Globus pallidus (tissue), 1 donor: ENCODE measurements at regions not wholly inside any gene's neighbourhood (a gene's known extent, or its start where the extent isn't known, plus 50 kb on each side); places are given as distances from the start of the nearest gene placed in this dataset.
A peak's percentile ranks its signal among the peaks of the same experiment; 100 is the strongest.

Experiments used
- DNase-seq: peaks from one replicate; pipeline ENCODE4 v3.0.0-alpha.2; 2015; ENCODE audit warnings: low spot score

GRCh38 chr4:115331241-115331640, 217.8 kb upstream of the NDST4 start:
- no peak for DNase-seq

DNA sequence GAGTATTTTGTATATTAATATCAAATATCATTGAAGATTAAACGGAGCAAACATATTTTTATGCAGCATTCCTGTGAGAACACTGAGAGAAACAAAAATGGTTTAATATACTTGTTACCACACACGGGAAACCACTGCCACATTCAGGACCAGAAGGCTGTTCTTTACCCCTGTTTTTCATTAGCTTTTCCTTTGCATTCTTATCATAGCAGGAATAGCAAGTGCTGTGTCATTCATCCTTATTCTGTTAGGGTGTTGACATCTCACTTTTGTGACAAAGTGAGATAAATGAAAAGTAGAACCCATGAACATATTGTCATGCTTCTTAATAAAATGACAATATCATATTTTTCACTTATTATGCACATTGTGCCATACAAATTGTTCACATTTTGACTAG, 212.4 kb upstream of the NDST4 start:
- no peak for DNase-seq

DNA sequence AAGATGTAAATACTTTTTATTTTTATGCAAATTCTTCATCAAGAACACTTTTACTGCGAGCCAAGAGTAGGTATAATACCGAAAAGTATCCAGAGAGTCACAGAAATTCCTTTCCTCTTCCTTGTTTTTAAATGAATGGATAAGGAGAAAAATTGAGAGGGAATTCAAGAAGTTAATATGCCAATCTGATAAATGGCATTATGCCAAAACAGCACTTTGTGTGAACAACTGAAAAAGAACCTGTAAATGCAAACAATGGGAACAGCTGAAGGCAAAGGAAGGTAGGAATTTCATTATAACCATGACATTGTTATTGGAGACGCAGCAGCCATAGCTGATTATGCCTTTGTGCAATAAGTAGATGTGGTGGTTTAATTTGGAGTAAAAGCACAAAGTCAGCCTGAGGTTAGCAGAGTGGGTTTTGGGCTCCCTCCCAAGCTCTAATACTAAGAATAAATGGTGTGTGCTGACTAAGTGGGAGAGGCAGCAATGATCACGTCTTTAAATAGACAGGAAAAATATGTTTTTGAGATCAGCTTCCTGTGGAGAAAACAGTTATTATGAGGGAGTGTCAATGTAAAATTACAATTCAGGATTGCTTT, 209.8 kb upstream of the NDST4 start:
- DNase-seq: no peak

- DNase-seq: no peak
Observed at GRCh38 chr4:115315182-115315581, 201.8 kb upstream of the NDST4 start.

- DNase-seq: no peak
Observed at GRCh38 chr4:115310641-115311040, 197.2 kb upstream of the NDST4 start.

DNA sequence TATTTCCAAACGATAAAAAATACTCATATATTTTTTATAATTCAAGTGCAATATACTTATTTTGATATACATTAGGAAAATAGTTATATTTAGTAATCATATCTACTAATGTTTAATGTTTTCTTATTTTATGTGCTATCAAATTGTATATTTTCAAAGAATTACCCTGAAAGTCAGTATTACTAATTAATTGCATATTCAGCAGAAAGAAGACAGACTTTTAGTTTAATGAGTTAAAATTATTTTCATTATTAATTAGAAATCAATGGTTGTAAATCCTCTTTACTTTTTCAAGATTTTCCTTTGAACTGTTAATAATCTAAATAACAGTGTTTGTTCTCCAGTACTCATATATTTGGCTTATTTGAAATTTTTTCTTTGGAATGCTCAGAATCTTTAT, 181.3 kb upstream of the NDST4 start:
- DNase-seq: no peak

GRCh38 chr4:115293093-115293462, 179.7 kb upstream of the NDST4 start:
- no peak for DNase-seq

DNA sequence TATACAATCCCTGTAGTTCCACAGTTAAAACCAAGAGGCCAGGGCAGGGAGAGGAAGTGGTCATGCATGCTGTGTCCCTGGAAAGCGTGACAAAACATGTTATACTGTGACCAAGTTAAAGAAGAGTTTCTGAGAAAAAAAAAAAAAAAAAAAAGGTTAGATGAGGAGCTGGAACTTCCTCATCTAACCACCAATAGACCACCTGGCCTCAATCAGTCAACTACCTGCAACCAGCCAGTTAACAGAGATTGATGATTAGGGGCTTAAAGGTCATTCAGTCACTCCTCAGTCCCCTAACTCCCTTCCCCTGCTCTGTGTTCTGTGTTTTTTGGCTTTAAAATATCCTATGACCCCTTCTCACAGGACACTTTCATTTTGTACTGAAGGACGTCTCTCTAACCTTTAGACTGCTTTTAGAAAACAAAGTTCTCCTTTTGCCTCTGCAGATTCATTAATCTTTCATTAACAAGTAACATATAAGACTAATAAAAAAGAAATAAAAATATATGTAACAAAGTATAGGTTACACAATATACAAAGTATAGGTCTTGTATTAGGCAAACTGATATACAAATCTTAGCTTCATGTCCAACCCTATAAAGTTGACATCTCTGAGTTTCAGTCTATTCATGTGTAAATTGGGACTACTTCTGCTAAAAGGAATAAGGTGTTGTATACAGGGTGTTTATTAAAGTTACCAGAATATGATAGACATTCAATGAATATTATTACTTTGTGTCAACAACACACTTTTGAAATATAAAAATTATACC, 179.1 kb upstream of the NDST4 start:
- DNase-seq: no peak

GRCh38 chr4:115287426-115287825, 174.0 kb upstream of the NDST4 start:
- DNase-seq: no peak

- no peak for DNase-seq
Observed at GRCh38 chr4:115279330-115279729, 165.9 kb upstream of the NDST4 start.

DNA sequence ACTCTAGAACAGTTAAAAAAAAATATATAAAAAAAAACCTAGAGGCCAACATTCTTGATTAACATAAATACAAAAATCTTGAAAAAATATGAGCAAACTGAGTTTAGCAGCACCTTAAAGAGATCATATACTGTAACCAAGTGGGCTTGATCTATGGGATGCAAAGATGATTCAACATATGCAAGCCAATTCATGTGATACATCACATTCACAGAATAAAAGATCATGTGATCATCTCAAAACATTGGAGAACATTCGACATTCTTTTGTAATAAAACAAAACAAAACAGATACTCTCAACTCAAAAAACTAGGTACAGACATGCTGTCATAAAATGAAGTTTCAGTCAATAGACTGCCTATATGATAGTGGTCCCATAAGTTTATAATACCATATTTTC, 165.4 kb upstream of the NDST4 start:
- DNase-seq: no peak

DNA sequence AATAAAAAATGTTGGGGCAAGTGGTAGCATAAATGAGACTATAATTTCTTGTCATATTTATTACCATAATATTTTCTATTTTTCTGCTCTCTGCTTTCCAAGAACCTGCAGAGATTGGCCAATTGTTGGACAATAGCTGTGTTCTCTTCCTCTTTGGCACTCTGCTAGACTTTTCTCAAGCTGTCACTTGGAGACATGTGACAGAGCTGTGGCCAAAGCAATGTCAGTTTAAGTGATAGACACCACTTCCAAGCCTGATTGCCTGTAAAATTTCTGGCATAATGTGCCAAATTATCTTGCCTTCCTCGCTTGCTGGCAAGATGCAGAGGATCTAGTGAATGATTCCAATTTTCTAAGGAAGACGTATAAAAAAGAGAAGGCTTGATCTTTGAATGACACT, 162.2 kb upstream of the NDST4 start:
- DNase-seq: peak; percentile 40

- DNase-seq: no peak
Observed at GRCh38 chr4:115274545-115274944, 161.1 kb upstream of the NDST4 start.

- DNase-seq: no peak
Observed at GRCh38 chr4:115272594-115272993, 159.2 kb upstream of the NDST4 start.

DNA sequence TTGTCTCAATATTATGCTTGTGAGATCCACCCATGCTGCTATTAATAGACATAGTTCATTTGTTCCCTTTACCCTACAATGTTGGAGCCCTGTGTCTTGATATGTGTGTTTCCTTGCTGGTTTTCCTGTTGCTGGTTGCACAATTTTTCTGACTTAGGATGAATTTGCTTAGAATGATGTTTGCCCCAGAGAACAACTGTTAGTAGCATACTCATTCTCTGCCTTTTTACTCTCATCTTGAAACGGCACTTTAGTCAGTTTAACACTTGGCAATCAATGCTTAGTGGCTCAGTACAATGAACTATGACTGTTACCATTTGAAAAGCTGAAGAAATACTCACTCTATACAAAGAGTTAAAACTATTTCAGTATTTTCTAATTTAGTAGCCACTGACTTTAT, 158.8 kb upstream of the NDST4 start:
- no peak for DNase-seq

DNA sequence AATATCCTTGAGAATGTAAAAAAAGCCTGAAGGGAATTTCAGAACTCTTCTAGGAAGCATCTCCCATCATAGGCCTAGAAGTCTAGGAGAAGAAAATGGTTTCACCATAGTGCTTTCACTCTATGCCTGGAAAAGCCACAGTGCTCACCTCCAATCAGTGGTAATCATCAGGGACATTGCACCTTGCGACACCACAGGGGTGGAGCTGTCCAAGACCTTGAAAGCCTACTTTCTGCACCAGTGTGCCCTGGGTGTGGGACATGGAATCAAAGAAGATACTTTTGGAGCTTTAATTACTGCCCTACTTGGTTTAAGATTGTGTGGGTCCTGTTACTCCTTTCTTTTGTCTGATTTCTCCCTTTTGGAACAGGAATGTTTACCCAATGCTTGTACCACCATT, 146.8 kb upstream of the NDST4 start:
- no peak for DNase-seq

DNA sequence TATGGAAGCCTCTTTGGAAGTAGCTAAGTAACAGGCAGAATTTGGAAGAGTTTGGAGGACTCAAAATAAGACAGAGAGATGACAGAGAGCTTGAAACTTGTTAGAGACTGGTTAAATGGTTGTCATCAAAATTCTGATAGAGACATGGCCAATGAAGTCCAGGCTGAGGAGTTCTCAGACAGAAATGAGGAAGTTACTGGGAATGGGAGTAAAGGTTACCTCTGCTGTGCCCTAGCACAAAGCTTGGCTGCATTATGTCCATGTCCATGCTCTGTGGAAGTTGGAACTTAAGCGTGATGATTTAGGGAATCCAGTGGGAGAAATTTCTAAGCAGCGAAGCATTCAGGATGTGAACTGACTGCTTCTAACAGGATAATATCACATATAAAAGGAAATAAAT, 146.2 kb upstream of the NDST4 start:
- DNase-seq: no peak

GRCh38 chr4:115249808-115250207, 136.4 kb upstream of the NDST4 start:
- DNase-seq: no peak

DNA sequence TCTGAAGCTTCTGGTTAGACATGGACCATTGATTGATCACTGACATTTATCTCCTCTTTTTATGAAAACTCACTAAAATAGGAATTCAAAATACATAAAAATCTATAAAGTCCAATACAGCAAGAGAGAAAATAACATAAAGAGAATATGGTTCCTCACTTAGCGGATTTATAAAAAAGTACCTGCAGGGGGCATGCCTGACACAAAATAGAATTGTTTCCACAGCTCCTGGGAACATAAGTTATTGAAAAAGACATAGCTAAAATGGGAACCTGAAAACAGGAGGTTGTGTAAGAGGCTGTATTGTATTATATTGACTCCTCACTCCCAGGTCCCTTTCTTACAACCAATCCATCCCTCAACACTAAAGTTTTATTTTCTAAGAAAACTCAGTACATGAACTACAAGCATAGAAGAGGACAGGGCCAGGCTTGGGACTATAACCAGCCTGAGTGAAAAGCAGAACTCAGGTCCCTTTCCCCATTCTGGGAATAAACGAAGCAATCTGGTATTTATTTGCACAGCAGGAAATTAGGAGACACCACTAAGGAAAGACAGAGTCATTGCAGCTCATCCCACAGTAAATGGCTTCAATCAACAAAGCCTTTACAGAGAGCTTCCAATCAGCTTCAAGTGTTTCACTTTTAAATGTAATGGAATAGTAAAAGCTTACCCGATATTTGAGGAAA, 121.1 kb upstream of the NDST4 start:
- peak; percentile 6 for DNase-seq

DNA sequence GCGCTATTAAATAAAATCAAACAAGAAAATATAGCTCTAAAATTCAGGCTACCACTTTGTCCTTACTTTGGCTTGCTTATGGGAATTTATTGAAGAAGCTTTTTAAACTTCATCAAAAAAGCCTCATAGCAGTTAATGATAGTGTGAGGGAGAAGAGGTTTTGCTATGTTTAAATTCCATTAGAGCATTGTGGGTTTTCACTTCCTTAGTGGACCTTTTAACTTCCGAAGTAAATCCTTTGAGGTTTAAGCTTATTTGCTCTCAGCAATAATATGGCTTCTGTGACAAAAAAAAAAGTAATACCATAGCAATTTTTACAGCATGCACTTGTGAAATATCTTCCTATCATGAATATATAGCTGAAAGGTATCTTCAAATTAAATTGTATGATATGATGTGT, 120.2 kb upstream of the NDST4 start:
- no peak for DNase-seq

- no peak for DNase-seq
Observed at GRCh38 chr4:115229873-115230272, 116.5 kb upstream of the NDST4 start.

GRCh38 chr4:115228851-115229250, 115.4 kb upstream of the NDST4 start:
- DNase-seq: no peak

- DNase-seq: no peak
Observed at GRCh38 chr4:115222061-115222460, 108.6 kb upstream of the NDST4 start.

DNA sequence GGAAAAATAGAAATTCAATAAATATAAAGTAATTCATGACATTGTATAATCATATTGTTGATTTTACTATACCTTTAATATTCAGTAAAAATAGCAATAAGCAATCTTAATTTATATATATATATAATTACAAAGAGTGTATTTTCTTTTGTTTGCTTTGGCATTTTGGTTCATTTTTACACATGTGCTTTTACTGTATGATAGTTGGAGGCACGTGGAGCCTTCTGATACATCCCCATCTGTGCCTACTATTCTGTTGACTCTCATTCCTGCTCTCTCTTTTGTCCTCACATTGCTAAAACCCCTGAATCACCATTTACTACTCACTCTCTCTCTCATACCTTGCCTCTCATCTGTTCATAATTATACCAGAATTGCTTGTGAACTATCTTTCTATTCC, 106.4 kb upstream of the NDST4 start:
- no peak for DNase-seq
